BE2C (cell line): ENCODE measurements at regions not wholly inside any gene's neighbourhood (a gene's known extent, or its start where the extent isn't known, plus 50 kb on each side); places are given as distances from the start of the nearest gene placed in this dataset.
A peak's percentile ranks its signal among the peaks of the same experiment; 100 is the strongest.

Experiments used
- DNase-seq: peaks from one replicate; pipeline ENCODE4 v3.0.0-alpha.2; 2020
- H3K27me3 ChIP-seq: fragments of 250-450 bp; sonication (Bioruptor Pico); 2 replicates; pipeline ENCODE4 v1.5.1; 2020; ENCODE audit warnings: mild to moderate bottlenecking
- H3K36me3 ChIP-seq: fragments of 250-450 bp; sonication (Bioruptor Pico); 2 replicates; pipeline ENCODE4 v1.5.1; 2020; ENCODE audit warnings: mild to moderate bottlenecking
- H3K4me1 ChIP-seq: fragments of 250-450 bp; sonication (Bioruptor Pico); 2 replicates; pipeline ENCODE4 v1.5.1; 2020
- H3K4me3 ChIP-seq: 2 replicates; pipeline ENCODE4 v1.5.1; 2011; ENCODE audit warnings: low read depth, low read length
- H3K9me3 ChIP-seq: fragments of 250-450 bp; sonication (Bioruptor Pico); 2 replicates; pipeline ENCODE4 v1.5.1; 2020
- TF ChIP-seq, protein P1 (sequence below): IDR thresholded peaks from 2 replicates; pipeline ENCODE4 v1.5.1; 2012; ENCODE audit warnings: mild to moderate bottlenecking, low read depth, low read length

- TF ChIP-seq, protein P1, sequence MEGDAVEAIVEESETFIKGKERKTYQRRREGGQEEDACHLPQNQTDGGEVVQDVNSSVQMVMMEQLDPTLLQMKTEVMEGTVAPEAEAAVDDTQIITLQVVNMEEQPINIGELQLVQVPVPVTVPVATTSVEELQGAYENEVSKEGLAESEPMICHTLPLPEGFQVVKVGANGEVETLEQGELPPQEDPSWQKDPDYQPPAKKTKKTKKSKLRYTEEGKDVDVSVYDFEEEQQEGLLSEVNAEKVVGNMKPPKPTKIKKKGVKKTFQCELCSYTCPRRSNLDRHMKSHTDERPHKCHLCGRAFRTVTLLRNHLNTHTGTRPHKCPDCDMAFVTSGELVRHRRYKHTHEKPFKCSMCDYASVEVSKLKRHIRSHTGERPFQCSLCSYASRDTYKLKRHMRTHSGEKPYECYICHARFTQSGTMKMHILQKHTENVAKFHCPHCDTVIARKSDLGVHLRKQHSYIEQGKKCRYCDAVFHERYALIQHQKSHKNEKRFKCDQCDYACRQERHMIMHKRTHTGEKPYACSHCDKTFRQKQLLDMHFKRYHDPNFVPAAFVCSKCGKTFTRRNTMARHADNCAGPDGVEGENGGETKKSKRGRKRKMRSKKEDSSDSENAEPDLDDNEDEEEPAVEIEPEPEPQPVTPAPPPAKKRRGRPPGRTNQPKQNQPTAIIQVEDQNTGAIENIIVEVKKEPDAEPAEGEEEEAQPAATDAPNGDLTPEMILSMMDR = no peak
- Histone ChIP-seq H3K36me3 (no peaks in the 10 kb centered on the region), H3K9me3 (no peaks in the 10 kb centered on the region), H3K27me3 (no peaks in the 10 kb centered on the region), H3K4me1 (no peaks in the 10 kb centered on the region), H3K4me3 (no peak overlapping the region)
- DNase-seq = no peak
Observed at GRCh38 chr21:22556829-22557228, 1558.6 kb downstream of the NCAM2 start.

DNA sequence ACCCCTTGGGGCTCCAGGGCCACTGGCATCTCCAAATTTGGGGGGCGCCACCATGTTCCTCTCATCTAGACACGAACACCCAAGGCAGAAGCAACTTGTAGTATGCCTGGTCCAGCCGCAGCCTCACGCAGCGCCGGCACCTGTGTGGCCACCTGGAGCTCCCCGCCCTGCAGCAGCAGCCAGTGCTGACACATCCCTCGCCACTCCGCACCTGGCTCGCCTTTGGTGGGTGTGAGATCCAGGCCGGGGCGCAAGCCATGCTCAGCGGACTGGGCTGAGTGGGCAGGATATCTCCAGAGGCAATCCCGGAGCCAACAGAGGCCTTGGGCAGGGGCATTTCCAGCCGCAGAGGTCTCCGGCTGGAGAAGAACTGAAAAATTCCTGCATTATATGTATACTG, 1563.7 kb downstream of the NCAM2 start:
- no peak overlapping the region for H3K4me3 ChIP-seq
- DNase-seq = no peak
- no peaks in the 10 kb centered on the region for H3K36me3 ChIP-seq
- H3K9me3 ChIP-seq = no peaks in the 10 kb centered on the region
- H3K4me1 ChIP-seq = no peaks in the 10 kb centered on the region
- TF ChIP-seq, protein P1 = no peak
- no peaks in the 10 kb centered on the region for H3K27me3 ChIP-seq

DNA sequence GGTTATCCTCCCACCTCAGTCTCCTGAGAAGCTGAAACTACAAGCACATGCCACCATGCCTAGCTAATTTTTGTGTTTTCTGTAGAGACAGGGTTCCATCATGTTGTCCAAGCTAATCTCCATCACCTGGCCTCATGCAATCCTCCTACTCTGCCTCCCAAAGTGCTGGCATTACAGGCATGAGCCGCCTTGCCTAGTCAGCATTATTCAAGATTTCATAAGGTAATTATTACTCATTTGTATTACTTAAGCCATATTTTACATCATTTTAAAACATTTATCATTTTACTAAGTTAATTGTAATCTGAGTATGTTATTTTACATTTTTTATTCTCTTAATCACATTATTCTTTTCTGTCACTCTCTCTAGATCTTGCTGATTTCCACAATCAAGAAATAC, 1575.6 kb downstream of the NCAM2 start:
- Histone ChIP-seq H3K36me3 (no peaks in the 10 kb centered on the region; the same call in 1 of the 2 replicates), H3K9me3 (no peaks in the 10 kb centered on the region)
- DNase-seq = no peak

DNA sequence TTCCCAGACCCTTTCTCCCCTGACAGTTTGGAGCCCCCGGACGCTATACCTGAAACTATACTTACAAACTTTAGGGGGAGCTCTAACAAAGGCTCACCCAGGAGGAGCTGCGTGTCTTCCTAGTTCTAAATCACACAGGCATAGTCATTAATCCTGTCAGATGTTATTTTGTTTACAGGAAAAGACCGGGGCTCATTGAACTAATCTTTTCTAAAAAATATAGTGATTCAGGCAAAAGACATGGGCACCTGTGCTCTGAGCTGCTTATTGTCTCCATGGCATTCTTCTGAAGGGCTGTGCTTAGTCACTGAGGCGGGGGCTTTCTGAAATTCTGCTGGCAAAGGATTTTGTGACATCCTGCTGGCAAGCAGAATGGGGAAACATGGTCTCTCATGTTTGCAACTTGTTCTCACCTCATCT, 1577.0 kb downstream of the NCAM2 start:
- Histone ChIP-seq H3K4me1 (peaks cover 5% of the 10 kb centered on the region; the same call in 1 of the 2 replicates), H3K27me3 (no peaks in the 10 kb centered on the region), H3K36me3 (no peaks in the 10 kb centered on the region; the same call in 1 of the 2 replicates), H3K9me3 (no peaks in the 10 kb centered on the region), H3K4me3 (peak overlapping the region; percentile 42)
- TF ChIP-seq, protein P1 = peak; percentile 84
- DNase-seq = peak; percentile 49

More for the DNA sequence above, 1575.6 kb downstream of the NCAM2 start:
- H3K4me1 ChIP-seq = no peaks in the 10 kb centered on the region
- no peaks in the 10 kb centered on the region for H3K27me3 ChIP-seq
- H3K4me3 ChIP-seq = no peak overlapping the region
- TF ChIP-seq, protein P1 = no peak

GRCh38 chr21:22579741-22580140, 1581.5 kb downstream of the NCAM2 start:
- no peak for DNase-seq
- no peak overlapping the region for H3K4me3 ChIP-seq
- TF ChIP-seq, protein P1 = no peak
- peaks cover 5% of the 10 kb centered on the region; the same call in 1 of the 2 replicates for H3K4me1 ChIP-seq
- H3K27me3 ChIP-seq = no peaks in the 10 kb centered on the region
- no peaks in the 10 kb centered on the region for H3K9me3 ChIP-seq
- H3K36me3 ChIP-seq = no peaks in the 10 kb centered on the region

DNA sequence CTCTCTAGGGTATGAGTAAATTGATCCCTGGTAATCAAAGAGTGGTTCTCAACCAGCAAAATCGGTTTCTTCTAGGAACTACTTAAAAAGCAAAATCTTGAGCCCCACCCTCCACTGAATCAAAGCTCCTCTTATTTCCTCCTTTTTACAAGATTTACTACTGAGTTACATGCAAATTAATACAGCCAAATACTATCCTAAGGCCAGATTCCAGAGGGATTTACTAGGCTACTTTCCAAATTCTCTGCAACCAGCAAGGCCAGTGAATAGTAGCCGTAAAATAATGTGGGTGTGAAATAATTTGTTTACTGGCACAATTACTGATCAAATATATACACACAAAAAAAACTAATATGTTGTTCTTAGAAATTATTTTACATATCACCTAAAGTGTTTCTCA, 1583.8 kb downstream of the NCAM2 start:
- H3K36me3 ChIP-seq = no peaks in the 10 kb centered on the region
- H3K4me3 ChIP-seq = no peak overlapping the region
- no peaks in the 10 kb centered on the region for H3K27me3 ChIP-seq
- DNase-seq = no peak
- no peaks in the 10 kb centered on the region for H3K9me3 ChIP-seq
- TF ChIP-seq, protein P1 = no peak
- H3K4me1 ChIP-seq = peaks cover 9% of the 10 kb centered on the region; the same call in 1 of the 2 replicates
